Osteoblast (primary cell): ENCODE measurements at regions not wholly inside any gene's neighbourhood (a gene's known extent, or its start where the extent isn't known, plus 50 kb on each side); places are given as distances from the start of the nearest gene placed in this dataset.
"Not testable (repeated sequence)": the region's sequence is repeated elsewhere in the genome, so short reads cannot be mapped to it uniquely, and the experiment has no call there.

Experiments
- DNase-seq: peaks from one replicate; pipeline ENCODE4 v3.0.0; 2011; ENCODE audit warnings: low spot score, mixed read lengths; ENCODE audit not compliant: insufficient read length; ENCODE audit errors: missing footprints
- H2AFZ ChIP-seq: 2 replicates; pipeline ENCODE4 v1.6.0; 2011; ENCODE audit warnings: mild to moderate bottlenecking, low read length
- H3K27ac ChIP-seq: 2 replicates; pipeline ENCODE4 v1.5.1; 2011; ENCODE audit warnings: mild to moderate bottlenecking, low read depth, low read length, moderate library complexity
- H3K27me3 ChIP-seq: 2 replicates; pipeline ENCODE4 v1.6.0; 2012; ENCODE audit warnings: mild to moderate bottlenecking, control low read depth, inconsistent platforms, low read length, moderate library complexity; ENCODE audit not compliant: insufficient read depth
- H3K36me3 ChIP-seq: 2 replicates; pipeline ENCODE4 v1.5.1; 2011; ENCODE audit warnings: mild to moderate bottlenecking, low read length, control low read depth, moderate library complexity; ENCODE audit not compliant: insufficient read depth
- H3K4me1 ChIP-seq: 2 replicates; pipeline ENCODE4 v1.5.1; 2011; ENCODE audit warnings: mild to moderate bottlenecking, low read length, control low read depth, moderate library complexity; ENCODE audit not compliant: insufficient read depth
- H3K4me2 ChIP-seq: 2 replicates; pipeline ENCODE4 v1.6.0; 2011; ENCODE audit warnings: mild to moderate bottlenecking, low read length; ENCODE audit not compliant: insufficient read depth
- H3K4me3 ChIP-seq: fragments of 200-600 bp; sonication (generic); 3 replicates; pipeline ENCODE4 v1.5.1; 2012; ENCODE audit warnings: mild to moderate bottlenecking, low read length, inconsistent platforms; ENCODE audit not compliant: insufficient read depth
- H3K79me2 ChIP-seq: 2 replicates; pipeline ENCODE4 v1.6.0; 2012; ENCODE audit warnings: mild to moderate bottlenecking, low read length, control low read depth, inconsistent platforms; ENCODE audit not compliant: insufficient read depth
- H3K9me3 ChIP-seq: 2 replicates; pipeline ENCODE4 v1.5.1; 2011; ENCODE audit warnings: low read depth, low read length, control low read depth
- H4K20me1 ChIP-seq: 2 replicates; pipeline ENCODE4 v1.6.0; 2012; ENCODE audit warnings: mild to moderate bottlenecking, low read length, control low read depth; ENCODE audit not compliant: insufficient read depth
- CTCF ChIP-seq: IDR thresholded peaks from 2 replicates; pipeline ENCODE4 v1.5.1; 2011; ENCODE audit warnings: mild to moderate bottlenecking, low read depth, low read length, moderate library complexity; ENCODE audit errors: extremely low read depth

GRCh38 chr16:85202631-85203461 lies 90.6 kb upstream of the CIBAR2 start:
- Histone ChIP-seq H2AFZ (peak overlapping the region; percentile 29), H3K4me3 (no peak overlapping the region), H3K79me2 (peaks cover 14% of the 10 kb centered on the region), H3K27ac (peak overlapping the region; percentile 44), H3K36me3 (no peaks in the 10 kb centered on the region), H3K9me3 (peaks cover 3% of the 10 kb centered on the region), H4K20me1 (peaks cover 1% of the 10 kb centered on the region), H3K4me1 (peaks cover 17% of the 10 kb centered on the region), H3K4me2 (no peak overlapping the region), H3K27me3 (no peaks in the 10 kb centered on the region)
- peak; percentile 93 for DNase-seq
- TF ChIP-seq CTCF, result no peak

- Histone ChIP-seq H3K4me1 (peaks cover 17% of the 10 kb centered on the region), H3K9me3 (peaks cover 3% of the 10 kb centered on the region), H3K4me2 (no peak overlapping the region), H3K36me3 (no peaks in the 10 kb centered on the region), H3K4me3 (no peak overlapping the region), H3K27me3 (no peaks in the 10 kb centered on the region), H4K20me1 (no peaks in the 10 kb centered on the region), H2AFZ (no peak overlapping the region), H3K79me2 (peaks cover 12% of the 10 kb centered on the region), H3K27ac (peak overlapping the region; percentile 84)
- TF ChIP-seq CTCF, result no peak
- DNase-seq, result peak; percentile 42
These were observed 91.2 kb upstream of the CIBAR2 start for GRCh38 chr16:85203462-85203813.

- H3K27ac ChIP-seq, result peak overlapping the region; percentile 84
- H3K4me1 ChIP-seq, result peaks cover 17% of the 10 kb centered on the region
- TF ChIP-seq CTCF, result no peak
These were observed 92.2 kb upstream of the CIBAR2 start for GRCh38 chr16:85204242-85205010.

GRCh38 chr16:85205257-85205656 lies 93.0 kb upstream of the CIBAR2 start:
- H3K27ac ChIP-seq, H3K27me3 ChIP-seq, H3K9me3 ChIP-seq, DNase-seq, H4K20me1 ChIP-seq, H3K4me3 ChIP-seq, H2AFZ ChIP-seq, H3K36me3 ChIP-seq, H3K4me2 ChIP-seq: not testable (repeated sequence)
- peaks cover 24% of the 10 kb centered on the region for H3K79me2 ChIP-seq
- H3K4me1 ChIP-seq, result peaks cover 17% of the 10 kb centered on the region

More at GRCh38 chr16:85204242-85205010, 92.2 kb upstream of the CIBAR2 start:
- Histone ChIP-seq H3K27me3 (no peaks in the 10 kb centered on the region), H2AFZ (no peak overlapping the region), H4K20me1 (no peaks in the 10 kb centered on the region), H3K4me3 (no peak overlapping the region), H3K9me3 (peaks cover 3% of the 10 kb centered on the region), H3K4me2 (no peak overlapping the region), H3K79me2 (peaks cover 19% of the 10 kb centered on the region), H3K36me3 (no peaks in the 10 kb centered on the region)
- DNase-seq, result peak; percentile 98
